SK-N-MC (cell line): ENCODE measurements at regions not wholly inside any gene's neighbourhood (a gene's known extent, or its start where the extent isn't known, plus 50 kb on each side); places are given as distances from the start of the nearest gene placed in this dataset.

Experiments
- EZH2 ChIP-seq: fragments of 200-600 bp; sonication (generic); IDR thresholded peaks from one replicate; pipeline ENCODE4 v1.6.1; 2017; ENCODE audit warnings: antibody characterized with exemption
- POLR2AphosphoS5 ChIP-seq: IDR thresholded peaks from 2 replicates; pipeline ENCODE4 v1.6.1; 2012; ENCODE audit warnings: mild to moderate bottlenecking, low read depth, low read length, borderline replicate concordance

- TF ChIP-seq EZH2 (no peak), POLR2AphosphoS5 (no peak)
Observed at GRCh38 chr14:25588751-25589150, 538.8 kb upstream of the STXBP6 start.
